Stomach (tissue), 4 donors: ENCODE measurements at regions not wholly inside any gene's neighbourhood (a gene's known extent, or its start where the extent isn't known, plus 50 kb on each side); places are given as distances from the start of the nearest gene placed in this dataset.

Experiments
- POLR2A ChIP-seq, 4 donors: fragments of 450-650 bp; IDR thresholded peaks; one replicate each; pipeline ENCODE4 v1.6.1; 2016; ENCODE audit warnings: antibody characterized with exemption in 4 of 4, control low read depth in 2 of 4, mild to moderate bottlenecking in 1 of 4, moderate library complexity in 1 of 4
- TF ChIP-seq, protein P1 (sequence below), 7 experiments: fragments of 450-650 bp in 4 of 7; fragments of 200-600 bp in 3 of 7; sonication (generic) in 3 of 7; IDR thresholded peaks; one replicate each; pipeline ENCODE4 v1.5.1; 2016 to 2019; ENCODE audit warnings: antibody characterized with exemption in 7 of 7, control low read depth in 2 of 7, mild to moderate bottlenecking in 1 of 7

DNA sequence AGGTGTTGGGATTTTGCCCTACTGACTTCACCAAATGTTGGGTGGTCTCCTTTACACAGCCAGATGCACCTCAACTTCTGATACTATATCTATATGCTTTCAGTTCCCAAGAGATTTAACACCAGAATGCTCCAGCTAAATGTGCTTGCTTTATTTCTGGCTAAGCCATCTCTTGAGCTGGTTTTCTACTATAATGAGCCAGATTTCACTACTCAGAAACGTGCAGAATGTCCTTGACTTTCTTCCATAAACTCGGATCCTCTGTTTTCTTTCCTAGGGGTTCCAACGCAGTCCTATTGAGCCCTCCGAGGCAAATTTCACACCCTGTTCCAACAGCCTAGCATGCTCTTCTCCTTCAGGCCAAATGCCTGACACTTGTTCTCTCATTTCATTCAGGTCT lies 200.3 kb downstream of the DPY19L2 start:
- TF ChIP-seq, protein P1, sequence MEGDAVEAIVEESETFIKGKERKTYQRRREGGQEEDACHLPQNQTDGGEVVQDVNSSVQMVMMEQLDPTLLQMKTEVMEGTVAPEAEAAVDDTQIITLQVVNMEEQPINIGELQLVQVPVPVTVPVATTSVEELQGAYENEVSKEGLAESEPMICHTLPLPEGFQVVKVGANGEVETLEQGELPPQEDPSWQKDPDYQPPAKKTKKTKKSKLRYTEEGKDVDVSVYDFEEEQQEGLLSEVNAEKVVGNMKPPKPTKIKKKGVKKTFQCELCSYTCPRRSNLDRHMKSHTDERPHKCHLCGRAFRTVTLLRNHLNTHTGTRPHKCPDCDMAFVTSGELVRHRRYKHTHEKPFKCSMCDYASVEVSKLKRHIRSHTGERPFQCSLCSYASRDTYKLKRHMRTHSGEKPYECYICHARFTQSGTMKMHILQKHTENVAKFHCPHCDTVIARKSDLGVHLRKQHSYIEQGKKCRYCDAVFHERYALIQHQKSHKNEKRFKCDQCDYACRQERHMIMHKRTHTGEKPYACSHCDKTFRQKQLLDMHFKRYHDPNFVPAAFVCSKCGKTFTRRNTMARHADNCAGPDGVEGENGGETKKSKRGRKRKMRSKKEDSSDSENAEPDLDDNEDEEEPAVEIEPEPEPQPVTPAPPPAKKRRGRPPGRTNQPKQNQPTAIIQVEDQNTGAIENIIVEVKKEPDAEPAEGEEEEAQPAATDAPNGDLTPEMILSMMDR (IDR thresholded peaks at IDR 0.05), result no peak
- no peak for TF ChIP-seq POLR2A (IDR thresholded peaks at IDR 0.05)
